A673 (cell line): ENCODE measurements at regions not wholly inside any gene's neighbourhood (a gene's known extent, or its start where the extent isn't known, plus 50 kb on each side); places are given as distances from the start of the nearest gene placed in this dataset.
"Not testable (repeated sequence)": the region's sequence is repeated elsewhere in the genome, so short reads cannot be mapped to it uniquely, and the experiment has no call there.

Experiments used
- BruUV-seq: library from RNA; stranded (reverse); fragments of 400-500 nt; replicated peaks from 2 replicates; lab custom pipeline; 2021; lab: Mats Ljungman, UMichigan
- CTCF ChIA-PET: fragments of 300-600 bp; sonication (Branson Sonifier 250); formaldehyde crosslinking; loops from one replicate; lab custom pipeline; 2022; ENCODE audit warnings: antibody characterized with exemption; lab: Charles Lee
- POLR2A ChIA-PET: fragments of 300-600 bp; sonication (Branson Sonifier 250); formaldehyde crosslinking; loops from one replicate; lab custom pipeline; 2022; ENCODE audit warnings: antibody characterized with exemption; ENCODE audit not compliant: low non-redundant PET; lab: Charles Lee
- DNase-seq: peaks from one replicate; pipeline ENCODE4 v3.0.0-alpha.2; 2015; ENCODE audit warnings: low spot score
- H3K27ac ChIP-seq: fragments of 200-600 bp; sonication (generic); 2 replicates; pipeline ENCODE4 v1.5.1; 2016; ENCODE audit warnings: mixed run types, low read depth, mild to moderate bottlenecking, mixed read lengths, antibody characterized with exemption, low read length; ENCODE audit not compliant: poor library complexity, severe bottlenecking
- H3K27me3 ChIP-seq: fragments of 200-600 bp; sonication (generic); replicated peaks from 2 replicates; pipeline ENCODE4 v1.6.1; 2017; ENCODE audit warnings: mixed run types, low read depth, mild to moderate bottlenecking, mixed read lengths, antibody characterized with exemption, low read length; ENCODE audit not compliant: insufficient read depth, poor library complexity
- H3K36me3 ChIP-seq: fragments of 200-600 bp; sonication (generic); 2 replicates; pipeline ENCODE4 v1.6.1; 2016; ENCODE audit warnings: mixed run types, mild to moderate bottlenecking, mixed read lengths, antibody characterized with exemption, low read length; ENCODE audit not compliant: insufficient read depth, poor library complexity, severe bottlenecking
- H3K4me1 ChIP-seq: fragments of 200-600 bp; sonication (generic); 2 replicates; pipeline ENCODE4 v1.6.1; 2017; ENCODE audit warnings: mixed run types, mild to moderate bottlenecking, mixed read lengths, antibody characterized with exemption, low read length; ENCODE audit not compliant: insufficient read depth, poor library complexity, severe bottlenecking
- H3K4me3 ChIP-seq: fragments of 200-600 bp; sonication (generic); 2 replicates; pipeline ENCODE4 v1.5.1; 2016; ENCODE audit warnings: low read depth, mixed run types, mild to moderate bottlenecking, mixed read lengths, low read length; ENCODE audit not compliant: poor library complexity, severe bottlenecking
- H3K9me3 ChIP-seq: fragments of 200-600 bp; sonication (generic); 2 replicates; pipeline ENCODE4 v1.6.1; 2016; ENCODE audit warnings: mixed run types, low read depth, mild to moderate bottlenecking, mixed read lengths, antibody characterized with exemption, low read length; ENCODE audit not compliant: poor library complexity, severe bottlenecking
- CTCF ChIP-seq: fragments of 300-800, 200-600 bp; sonication (generic); conservative IDR thresholded peaks from 2 replicates; pipeline ENCODE4 v1.5.1; 2017; ENCODE audit warnings: low read depth, mild to moderate bottlenecking, antibody characterized with exemption, low read length, moderate library complexity, mixed read lengths
- EZH2 ChIP-seq: fragments of 200-600 bp; sonication (generic); IDR thresholded peaks from 2 replicates; pipeline ENCODE4 v1.6.1; 2017; ENCODE audit warnings: borderline replicate concordance, low read depth, mild to moderate bottlenecking, mixed read lengths, antibody characterized with exemption, low read length; ENCODE audit not compliant: poor library complexity, severe bottlenecking
- intact Hi-C: fragments of 100-400 bp; cut with micrococcal nuclease; formaldehyde crosslinking; loops from one replicate; pipeline ENCODE4 v1.10.0; 2022; ENCODE audit not compliant: unreplicated experiment

- intact Hi-C loops, result no loop called here
- CTCF ChIA-PET, result no interaction called here
- H3K27me3 ChIP-seq, result no peaks in the 10 kb centered on the region
- POLR2A ChIA-PET, result no interaction called here
- TF ChIP-seq CTCF, result no peak
- no peak for TF ChIP-seq EZH2
- no peak for DNase-seq
- H3K27ac ChIP-seq, result no peak overlapping the region
- H3K4me1 ChIP-seq, result no peaks in the 10 kb centered on the region
- no peaks in the 10 kb centered on the region for H3K36me3 ChIP-seq
- no peaks in the 10 kb centered on the region for H3K9me3 ChIP-seq
- BruUV-seq, result no TSS peak
- H3K4me3 ChIP-seq, result no peak overlapping the region
These were observed 667.2 kb downstream of the TLE1 start for GRCh38 chr9:81022177-81022576.

GRCh38 chr9:81014945-81015344 is 674.4 kb downstream of the TLE1 start:
- intact Hi-C loops, CTCF ChIA-PET, H3K4me1 ChIP-seq: not testable (repeated sequence)

DNA sequence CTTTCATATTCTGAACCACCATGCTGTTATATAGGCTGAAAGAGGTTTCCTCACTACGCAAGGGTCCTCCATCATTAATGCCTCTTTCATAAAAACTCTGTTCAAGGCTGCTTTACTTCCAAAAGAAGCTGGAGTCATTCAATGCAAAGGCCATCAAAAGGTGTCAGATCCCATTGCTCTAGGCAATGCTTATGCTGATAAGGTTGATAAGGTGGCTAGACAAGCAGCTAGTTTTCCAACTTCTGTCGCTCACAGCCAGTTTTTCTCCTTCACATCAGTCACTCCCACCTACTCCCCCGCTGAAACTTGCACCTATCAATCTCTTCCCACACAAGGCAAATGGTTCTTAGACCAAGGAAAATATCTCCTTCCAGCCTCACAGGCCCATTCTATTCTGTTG is 676.2 kb downstream of the TLE1 start:
- POLR2A ChIA-PET, H3K9me3 ChIP-seq, H3K4me3 ChIP-seq, H3K36me3 ChIP-seq, H3K4me1 ChIP-seq, BruUV-seq, CTCF ChIA-PET, H3K27ac ChIP-seq, DNase-seq, H3K27me3 ChIP-seq, intact Hi-C loops: not testable (repeated sequence)

More at GRCh38 chr9:81014945-81015344, 674.4 kb downstream of the TLE1 start:
- H3K9me3 ChIP-seq, H3K27ac ChIP-seq, DNase-seq, BruUV-seq, POLR2A ChIA-PET, H3K27me3 ChIP-seq, H3K4me3 ChIP-seq, H3K36me3 ChIP-seq: not testable (repeated sequence)

- intact Hi-C loops, result no loop called here
- Histone ChIP-seq H3K4me1 (no peaks in the 10 kb centered on the region), H3K27ac (no peak overlapping the region), H3K4me3 (no peak overlapping the region), H3K9me3 (no peaks in the 10 kb centered on the region), H3K27me3 (no peaks in the 10 kb centered on the region), H3K36me3 (no peaks in the 10 kb centered on the region)
- DNase-seq, result no peak
- ChIA-PET POLR2A (no interaction called here), CTCF (no interaction called here)
- no peak for TF ChIP-seq EZH2
- no peak for TF ChIP-seq CTCF
- BruUV-seq, result no TSS peak
These were observed 686.4 kb downstream of the TLE1 start for GRCh38 chr9:81002906-81003305.
